ENCODE measurements at regions not wholly inside any gene's neighbourhood (a gene's known extent, or its start where the extent isn't known, plus 50 kb on each side); places are given as distances from the start of the nearest gene placed in this dataset.
"Not testable (repeated sequence)": the region's sequence is repeated elsewhere in the genome, so short reads cannot be mapped to it uniquely, and the experiment has no call there.

DNA sequence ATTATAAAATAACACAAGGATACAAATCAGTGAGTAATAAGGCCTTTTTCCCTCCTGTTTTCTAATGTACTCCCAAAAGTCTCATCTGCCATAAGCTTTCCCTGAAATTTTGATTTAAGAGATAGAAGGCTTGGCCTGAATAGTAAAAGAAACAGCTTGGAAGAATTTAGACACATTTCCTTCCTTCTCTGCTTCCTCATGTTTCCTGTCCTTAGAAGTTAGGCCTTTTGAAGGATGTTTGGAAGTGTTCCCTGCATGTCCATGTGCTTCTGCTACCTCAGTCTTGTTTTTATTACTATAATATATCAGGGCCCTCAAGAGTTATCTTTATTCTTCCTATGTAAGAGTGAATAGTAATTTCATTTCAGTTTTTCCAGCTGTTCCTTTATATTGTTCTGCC, 242.7 kb downstream of the DEPDC1B start:
- intact Hi-C loops (cut with DNase I): no loop called here
- DNase-seq: no peak

DNA sequence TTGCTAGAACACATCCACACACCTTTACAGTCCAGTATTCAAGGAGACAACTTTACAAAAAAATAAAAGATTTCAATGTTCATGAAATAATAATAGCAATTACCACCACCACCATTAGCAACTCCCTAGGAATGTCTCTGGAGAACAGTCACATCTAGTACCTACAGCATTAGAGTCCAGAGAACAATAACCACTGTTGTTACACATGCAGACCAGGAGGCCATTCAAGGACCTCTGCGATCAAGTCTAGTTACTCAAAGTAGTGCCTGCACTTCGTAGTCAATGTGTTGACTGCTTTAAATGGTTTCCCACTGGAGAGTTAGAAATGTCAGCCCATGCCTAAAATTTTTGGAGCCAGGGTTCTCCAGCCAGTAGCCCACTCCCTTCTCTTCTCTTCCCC, 244.4 kb downstream of the DEPDC1B start:
- DNase-seq: no peak

DNA sequence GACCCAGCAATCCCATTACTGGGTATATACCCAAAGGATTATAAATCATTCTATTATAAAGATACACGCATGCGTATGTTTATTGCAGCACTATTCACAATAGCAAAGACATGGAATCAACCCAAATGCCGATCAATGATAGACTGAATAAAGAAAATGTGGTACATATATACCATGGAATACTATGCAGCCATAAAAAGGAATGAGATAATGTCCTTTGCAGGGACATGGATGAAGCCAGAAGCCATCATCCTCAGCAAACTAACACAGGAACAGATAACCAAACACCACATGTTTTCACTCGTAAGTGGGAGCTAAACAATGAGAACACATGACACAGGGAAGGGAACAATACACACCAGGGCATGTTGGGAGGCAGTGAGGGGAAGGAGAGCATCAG, 245.7 kb downstream of the DEPDC1B start:
- DNase-seq; intact Hi-C loops (cut with DNase I): not testable (repeated sequence)

More for the DNA sequence above, 244.4 kb downstream of the DEPDC1B start:
- intact Hi-C loops (cut with DNase I): no loop called here

DNA sequence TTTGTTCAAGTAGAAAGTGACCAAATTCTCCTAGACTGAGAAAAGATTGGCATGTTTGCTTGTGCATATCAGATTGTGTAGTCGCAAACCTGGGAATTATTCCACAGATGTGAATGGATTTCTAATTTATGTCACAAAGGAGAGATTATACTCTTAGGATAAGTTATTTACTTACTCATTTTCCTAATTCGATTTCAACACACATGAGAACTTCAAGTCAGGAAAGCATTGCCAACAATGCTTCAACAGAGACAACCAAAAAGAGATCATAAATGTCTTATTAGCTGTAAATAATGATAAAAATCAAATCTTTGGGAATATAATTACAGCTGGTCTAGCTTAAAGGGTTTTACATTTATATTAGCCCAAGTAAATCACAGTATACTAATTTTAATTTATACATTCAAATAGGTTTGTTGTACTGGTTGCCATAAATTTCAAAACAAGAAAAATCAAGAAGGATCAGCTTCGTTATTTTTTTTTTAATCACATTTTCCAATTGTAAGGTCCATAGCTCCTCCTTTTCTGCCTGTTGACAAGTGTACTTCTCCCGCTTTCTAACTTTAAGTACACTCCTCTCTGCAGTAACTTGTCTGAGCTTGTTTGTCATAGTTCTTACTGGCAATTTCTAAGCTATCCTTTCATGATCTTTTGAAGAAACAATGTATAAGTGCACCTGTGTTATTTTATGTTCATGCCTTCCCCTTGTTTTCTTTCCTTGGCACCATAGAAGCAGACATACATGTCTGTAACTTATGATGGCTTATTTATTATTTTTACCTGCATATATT, 246.6 kb downstream of the DEPDC1B start:
- no peak for DNase-seq
- intact Hi-C loops (cut with DNase I): no loop called here

GRCh38 chr5:60448600-60448999, 251.4 kb downstream of the DEPDC1B start:
- intact Hi-C loops (cut with DNase I): no loop called here
- no peak for DNase-seq

- intact Hi-C loops (cut with DNase I): no loop called here
- no peak for DNase-seq
Observed at GRCh38 chr5:60447488-60447920, 252.5 kb downstream of the DEPDC1B start.

DNA sequence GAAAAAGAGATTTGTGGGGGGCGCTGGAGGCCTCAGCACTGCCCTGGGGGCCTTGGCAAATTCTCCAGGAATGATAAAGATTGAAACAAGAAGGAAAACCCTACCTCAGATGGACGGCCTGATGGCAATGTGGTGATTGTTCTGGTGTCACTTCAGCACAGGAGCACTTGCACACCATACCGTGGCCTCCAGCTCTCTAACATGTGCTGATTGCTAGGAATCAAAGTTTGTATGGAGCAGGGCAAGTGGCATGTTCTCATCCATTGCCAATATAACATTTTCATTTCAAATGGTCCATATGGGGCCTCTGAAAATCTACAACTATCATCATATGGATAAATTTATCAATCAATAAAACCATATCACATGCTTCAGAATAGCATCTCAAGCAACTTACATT, 253.0 kb downstream of the DEPDC1B start:
- intact Hi-C loops (cut with DNase I): no loop called here
- no peak for DNase-seq

DNA sequence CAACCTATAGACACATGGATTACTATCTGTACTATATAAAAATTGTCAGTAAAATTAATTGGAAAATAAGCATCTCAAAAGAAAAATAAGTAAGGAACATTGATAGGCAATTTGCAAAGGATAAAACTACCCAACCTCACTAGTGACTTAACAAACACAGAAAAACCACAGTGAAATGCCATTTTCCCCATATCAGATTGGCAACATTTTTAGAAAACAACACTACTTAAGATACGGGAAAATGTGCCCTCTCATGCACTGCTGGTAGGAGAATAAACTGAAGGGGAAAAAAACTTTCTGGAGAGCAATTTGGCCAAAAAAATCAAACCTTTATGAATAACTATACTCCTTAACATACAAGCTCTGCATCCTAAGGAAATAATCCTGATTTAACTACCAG, 254.0 kb downstream of the DEPDC1B start:
- intact Hi-C loops (cut with DNase I): no loop called here
- DNase-seq: no peak

GRCh38 chr5:60445427-60445826, 254.5 kb downstream of the DEPDC1B start:
- intact Hi-C loops (cut with DNase I): no loop called here

DNA sequence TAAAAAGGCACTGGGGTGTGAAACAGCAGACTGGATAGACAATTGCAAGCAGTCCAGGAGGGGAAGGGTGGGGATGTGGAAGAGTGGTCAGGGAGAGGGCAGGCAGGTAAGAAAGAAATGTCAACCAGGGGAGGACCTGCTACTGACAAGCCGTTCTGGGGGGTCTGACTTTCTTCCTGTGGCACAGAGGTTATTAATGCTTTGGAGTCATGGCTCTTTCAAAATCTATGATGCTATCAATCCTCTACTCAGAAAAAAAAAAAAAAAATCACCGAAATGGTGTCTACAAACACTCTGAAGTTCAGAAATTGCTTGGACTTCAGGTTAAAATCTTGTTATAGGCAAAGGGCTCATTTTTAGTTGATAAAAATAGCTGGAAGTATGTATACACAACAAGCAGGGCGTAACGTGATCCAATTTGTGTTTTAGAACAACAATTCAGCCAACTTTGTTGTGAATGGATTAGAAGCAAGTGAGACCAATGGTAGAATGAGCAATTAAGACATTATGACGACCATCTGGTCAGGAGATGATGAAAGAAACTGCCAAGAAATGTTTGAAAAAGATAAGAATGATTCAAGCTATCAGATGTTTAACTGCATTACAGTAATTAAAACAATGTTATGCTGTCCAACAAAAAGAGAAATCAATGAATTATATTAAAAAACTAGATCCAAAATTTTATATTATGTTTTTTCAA, 255.2 kb downstream of the DEPDC1B start:
- no peak for DNase-seq
- intact Hi-C loops (cut with DNase I): no loop called here

More at GRCh38 chr5:60445427-60445826, 254.5 kb downstream of the DEPDC1B start:
- no peak for DNase-seq

GRCh38 chr5:60439552-60439951, 260.4 kb downstream of the DEPDC1B start:
- DNase-seq: no peak
- intact Hi-C loops (cut with DNase I): no loop called here

- DNase-seq: no peak
- intact Hi-C loops (cut with DNase I): no loop called here
Observed at GRCh38 chr5:60437308-60437707, 262.7 kb downstream of the DEPDC1B start.

DNA sequence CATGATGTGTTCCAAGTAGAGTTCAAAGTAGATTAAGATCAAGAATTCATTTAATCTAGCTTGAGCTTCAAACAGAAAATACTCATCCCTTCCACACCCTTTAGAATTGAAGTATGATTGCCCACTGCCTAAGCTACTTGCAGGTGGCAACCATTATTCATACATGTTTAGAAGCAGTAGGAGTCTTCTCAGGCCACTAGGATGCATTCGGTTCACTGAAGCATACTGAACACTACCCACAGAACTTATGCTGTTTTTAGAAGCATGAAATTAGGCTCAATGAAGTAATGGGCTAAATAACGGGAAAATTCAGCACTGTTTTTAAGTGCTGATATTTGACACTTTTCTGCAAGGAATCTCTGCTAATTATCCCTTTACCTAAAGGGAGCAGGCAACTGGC, 263.4 kb downstream of the DEPDC1B start:
- intact Hi-C loops (cut with DNase I): no loop called here
- DNase-seq: no peak

DNA sequence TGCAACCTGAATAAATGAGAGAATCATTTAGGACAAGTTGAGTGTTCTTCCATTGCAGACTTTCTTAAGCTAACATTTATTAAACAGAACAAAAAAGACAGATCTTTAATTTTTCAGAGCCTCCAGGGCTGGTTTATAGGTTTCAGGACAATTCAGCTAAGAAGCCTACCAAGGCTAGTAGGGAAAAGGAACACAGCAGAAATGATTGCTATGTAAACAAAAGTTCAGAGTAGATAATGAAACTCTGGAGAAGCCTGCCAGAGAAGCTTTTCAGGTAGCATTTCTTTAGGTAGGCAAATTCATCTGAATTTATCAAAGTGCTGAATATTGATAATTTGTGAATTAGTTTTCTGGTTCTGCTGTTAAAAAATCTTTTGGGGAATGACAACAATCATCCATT, 264.2 kb downstream of the DEPDC1B start:
- intact Hi-C loops (cut with DNase I): no loop called here
- DNase-seq: no peak

- DNase-seq; intact Hi-C loops (cut with DNase I): not testable (repeated sequence)
Observed at GRCh38 chr5:60426189-60426588, 273.8 kb downstream of the DEPDC1B start.

GRCh38 chr5:60420773-60421172, 279.2 kb downstream of the DEPDC1B start:
- DNase-seq; intact Hi-C loops (cut with DNase I): not testable (repeated sequence)

DNA sequence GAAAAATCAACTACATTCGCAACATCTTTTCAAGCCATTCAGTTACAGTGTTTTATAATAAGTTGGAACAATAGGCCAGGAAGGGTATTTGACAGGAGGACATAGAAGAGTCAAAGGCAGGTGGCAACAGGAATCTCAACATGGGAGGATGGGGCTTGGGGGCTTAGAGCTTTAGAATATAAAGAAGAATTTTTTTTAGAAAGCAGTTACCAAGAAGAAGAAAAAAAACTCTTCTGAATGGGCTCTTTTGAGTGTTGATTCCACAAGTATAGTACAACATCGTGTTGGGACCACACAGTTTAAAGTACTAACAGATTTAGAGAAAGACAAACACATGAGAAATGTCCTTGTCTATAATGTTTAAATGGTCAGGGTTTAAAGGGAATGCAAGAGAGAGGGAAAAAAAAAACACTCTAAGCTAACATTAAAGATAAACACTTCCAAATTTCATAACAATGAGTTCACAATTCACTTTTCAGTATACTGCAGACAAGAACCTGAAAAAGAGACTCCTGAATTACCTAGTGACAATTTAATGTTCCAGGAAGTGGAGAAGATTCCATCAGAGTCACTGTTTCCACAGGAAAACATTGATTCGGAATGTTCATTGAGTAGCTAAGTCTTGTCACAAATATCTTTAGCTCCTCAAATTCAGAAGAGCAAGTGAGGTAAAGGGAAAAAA, 282.3 kb downstream of the DEPDC1B start:
- intact Hi-C loops (cut with DNase I): no loop called here

GRCh38 chr5:60415443-60415842, 284.5 kb downstream of the DEPDC1B start:
- DNase-seq: no peak
- intact Hi-C loops (cut with DNase I): no loop called here

More for the DNA sequence above, 282.3 kb downstream of the DEPDC1B start:
- no peak for DNase-seq

DNA sequence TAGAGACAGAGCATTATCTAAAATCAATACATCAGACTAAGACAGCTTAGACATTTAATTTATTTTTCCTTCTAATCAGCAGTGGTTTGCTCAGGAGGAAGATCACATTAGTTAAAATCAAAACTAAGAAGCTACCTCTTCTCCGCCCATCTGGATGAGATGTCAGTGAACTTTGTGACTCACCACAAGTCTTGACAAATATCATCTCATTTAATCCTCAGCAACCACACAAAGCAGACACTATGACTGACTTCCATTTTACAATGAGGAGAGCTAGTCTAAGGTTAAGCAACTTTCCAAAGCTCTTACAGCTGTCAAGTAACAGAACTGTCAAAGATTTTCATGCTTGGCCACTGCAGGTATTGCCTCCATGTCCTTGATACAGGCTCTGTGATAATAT, 289.5 kb downstream of the DEPDC1B start:
- intact Hi-C loops (cut with DNase I): no loop called here
- DNase-seq: no peak

GRCh38 chr5:60404171-60404570, 295.8 kb downstream of the DEPDC1B start:
- intact Hi-C loops (cut with DNase I): no loop called here
- DNase-seq: no peak
